ENCODE measurements at regions not wholly inside any gene's neighbourhood (a gene's known extent, or its start where the extent isn't known, plus 50 kb on each side); places are given as distances from the start of the nearest gene placed in this dataset.

GRCh38 chr6:82025271-82025670, 222.3 kb downstream of the IBTK start:
- TF ChIP-seq CTCF (IDR thresholded peaks at IDR 0.05) (no peak), POLR2AphosphoS5 (IDR thresholded peaks at IDR 0.05) (no peak)

All from gastroesophageal sphincter (tissue), 3 donors.